HG03571 (cell line): ENCODE measurements at regions not wholly inside any gene's neighbourhood (a gene's known extent, or its start where the extent isn't known, plus 50 kb on each side); places are given as distances from the start of the nearest gene placed in this dataset.

Source experiments
- ATAC-seq: cut with Tn5 transposase; IDR thresholded peaks from one replicate; pipeline ENCODE4 v1.9.1; 2021; ENCODE audit not compliant: unreplicated experiment

DNA sequence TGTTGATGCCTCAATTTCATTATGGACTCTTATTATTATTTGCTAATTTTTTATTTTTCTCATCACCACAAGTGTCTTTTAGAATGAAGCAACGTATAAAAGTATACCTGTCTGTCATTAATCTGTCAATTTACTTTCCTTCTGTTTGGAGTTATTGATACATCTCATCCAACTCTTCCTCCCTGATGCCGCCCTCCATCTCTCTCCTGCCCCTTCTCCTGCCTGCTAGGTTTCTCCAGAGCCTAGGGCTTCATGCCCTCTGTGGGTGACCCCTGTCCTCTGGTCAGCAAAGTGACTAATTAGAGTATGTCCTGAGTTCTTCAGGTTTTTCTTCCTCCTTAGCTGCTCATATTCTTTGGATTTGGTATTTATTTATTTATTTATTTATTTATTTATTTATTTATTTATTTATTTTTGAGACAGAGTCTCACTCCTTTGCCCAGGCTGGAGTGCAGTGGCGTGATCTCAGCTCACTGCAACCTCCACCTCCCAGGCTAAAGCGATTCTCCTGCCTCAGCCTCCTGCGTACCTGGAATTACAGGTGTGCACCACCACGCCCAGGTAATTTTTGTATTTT is 162.5 kb upstream of the MYCN start:
- ATAC-seq, result no peak

GRCh38 chr2:15778529-15779219 is 161.7 kb upstream of the MYCN start:
- ATAC-seq, result no peak

- ATAC-seq, result no peak
Measured at GRCh38 chr2:15779381-15780041, 160.8 kb upstream of the MYCN start.

DNA sequence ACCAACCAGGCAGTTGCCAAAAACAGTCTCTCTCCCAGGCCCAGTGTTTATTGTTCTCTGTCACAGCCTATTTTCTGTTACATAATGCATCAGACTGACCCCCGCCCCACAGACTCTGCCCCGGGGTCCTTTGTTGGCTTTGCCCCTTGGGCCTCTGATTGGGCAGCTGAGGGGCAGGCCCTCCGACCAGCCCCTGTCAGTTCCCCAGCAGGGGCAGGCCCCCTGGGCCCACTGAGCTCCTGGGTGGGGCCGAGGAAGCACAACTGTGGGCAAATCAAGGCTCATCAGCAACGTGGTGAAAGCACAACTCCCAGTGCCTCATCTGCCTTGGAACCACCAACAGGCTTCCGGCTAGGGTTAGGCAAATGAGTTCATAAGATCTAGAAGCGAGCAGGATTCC is 160.1 kb upstream of the MYCN start:
- ATAC-seq, result no peak

GRCh38 chr2:15780912-15781574 is 159.3 kb upstream of the MYCN start:
- ATAC-seq, result no peak

DNA sequence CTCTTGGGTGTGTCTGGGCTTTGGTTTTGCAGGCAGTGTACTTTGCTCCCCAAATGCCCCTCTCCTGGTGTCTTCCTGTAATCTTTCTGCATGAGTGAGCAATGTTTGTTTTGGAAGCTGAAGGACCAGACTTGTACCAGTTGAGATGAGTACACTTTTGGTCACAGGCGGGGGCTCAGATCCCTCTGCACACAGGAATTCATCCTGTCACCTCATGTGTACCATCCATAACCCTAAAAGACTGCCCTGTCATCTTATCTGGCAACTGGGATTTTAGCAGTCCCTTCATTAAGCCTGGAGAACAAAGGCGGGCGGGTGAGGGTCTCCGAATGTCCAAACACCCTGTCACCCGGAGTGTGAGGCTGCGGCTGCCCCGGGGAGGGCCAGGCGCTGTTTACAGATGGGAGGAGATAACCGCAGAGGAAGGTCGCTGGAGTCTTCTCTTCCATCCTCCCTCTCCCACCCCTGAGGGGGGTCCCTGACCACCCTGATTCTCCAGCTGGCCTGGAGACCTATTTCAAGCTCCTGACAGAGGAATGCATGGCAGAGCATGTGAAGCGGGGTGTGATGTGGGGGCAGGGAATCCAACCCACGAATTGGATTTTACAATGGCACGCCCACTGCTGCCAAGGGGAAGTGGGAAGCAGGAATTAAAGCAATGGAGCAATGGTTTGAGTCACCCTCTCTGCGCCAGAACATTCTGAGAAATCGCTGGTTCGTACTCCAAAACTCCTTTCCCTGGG is 158.2 kb upstream of the MYCN start:
- no peak for ATAC-seq

GRCh38 chr2:15782769-15783294 is 157.5 kb upstream of the MYCN start:
- ATAC-seq, result no peak

GRCh38 chr2:15783489-15783888 is 156.9 kb upstream of the MYCN start:
- ATAC-seq, result no peak

DNA sequence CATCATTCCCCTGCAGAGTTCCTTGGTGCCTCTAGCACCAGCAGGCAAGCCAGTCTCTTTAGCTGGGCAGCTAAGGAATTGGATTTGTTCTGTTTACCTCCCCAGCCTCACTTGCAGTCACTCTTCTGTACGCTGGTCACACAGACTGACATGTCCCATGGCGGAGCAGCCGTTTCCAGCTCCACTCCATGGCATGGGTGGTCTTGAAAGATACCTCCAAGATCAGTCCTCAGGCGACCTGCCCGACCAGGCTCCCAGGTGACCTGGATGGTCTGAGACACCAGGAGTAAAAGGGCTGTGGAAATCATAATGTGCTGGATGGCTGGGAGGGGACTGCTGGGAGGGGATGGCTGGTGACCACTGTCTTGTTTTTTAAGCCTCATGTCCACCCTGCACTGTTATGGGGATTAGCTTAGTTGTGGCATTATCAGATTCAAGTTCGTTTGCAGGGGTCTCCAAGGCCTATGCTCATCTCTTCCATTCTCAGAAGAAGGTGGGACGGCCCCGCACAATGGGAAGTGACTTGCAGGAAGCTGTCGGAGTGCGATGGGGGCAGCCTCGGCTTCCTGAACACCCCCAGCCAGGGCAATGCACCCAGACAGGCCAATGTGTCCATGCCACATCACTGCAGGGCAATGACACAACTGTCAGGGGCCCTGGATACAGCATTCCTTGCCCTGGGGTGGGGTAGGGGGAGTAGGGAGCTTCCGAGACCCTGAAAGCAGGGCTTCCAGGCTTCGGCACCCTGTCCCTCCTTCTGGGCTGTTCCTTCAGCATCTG is 156.1 kb upstream of the MYCN start:
- no peak for ATAC-seq

- ATAC-seq, result no peak
Measured at GRCh38 chr2:15784886-15785801, 155.2 kb upstream of the MYCN start.

DNA sequence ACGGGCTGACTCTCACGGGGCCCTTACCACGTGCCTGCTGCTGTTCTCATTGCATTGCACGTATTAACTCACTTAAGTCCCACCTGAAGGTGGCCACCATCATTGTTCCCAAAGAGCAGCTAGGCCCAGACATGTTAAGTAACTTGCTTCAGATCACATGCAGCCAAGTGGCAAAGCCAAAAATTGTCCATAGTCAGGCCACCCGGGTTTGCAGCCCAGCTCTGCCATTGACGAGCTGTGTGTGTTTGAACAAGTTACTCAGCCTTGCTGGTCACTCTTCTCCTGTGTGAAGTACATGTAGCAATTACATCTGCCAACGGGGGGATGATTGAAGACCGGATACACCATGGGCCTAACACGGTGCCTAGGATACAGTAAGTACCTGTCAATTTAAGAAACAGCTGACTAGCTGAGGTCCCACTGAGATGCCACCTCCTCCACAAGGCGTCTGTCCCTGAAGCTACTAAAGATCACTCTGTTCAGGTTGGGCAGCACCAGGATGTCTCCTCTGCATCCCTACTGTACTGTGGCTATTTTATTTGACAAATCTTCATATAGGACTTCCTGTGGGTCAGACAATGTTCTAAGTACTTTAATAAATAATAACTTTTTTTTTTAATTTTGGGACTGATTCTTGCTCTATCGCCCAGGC is 154.2 kb upstream of the MYCN start:
- ATAC-seq, result no peak

- no peak for ATAC-seq
Measured at GRCh38 chr2:15786901-15787300, 153.4 kb upstream of the MYCN start.

GRCh38 chr2:15787535-15788454 is 152.6 kb upstream of the MYCN start:
- no peak for ATAC-seq

- ATAC-seq, result no peak
Measured at GRCh38 chr2:15788455-15788829, 151.9 kb upstream of the MYCN start.

- ATAC-seq, result no peak
Measured at GRCh38 chr2:15788830-15789229, 151.5 kb upstream of the MYCN start.

GRCh38 chr2:15789381-15790062 is 150.8 kb upstream of the MYCN start:
- no peak for ATAC-seq

- no peak for ATAC-seq
Measured at GRCh38 chr2:15790326-15790725, 150.0 kb upstream of the MYCN start.
